Body of pancreas (tissue), 4 donors: ENCODE measurements at regions not wholly inside any gene's neighbourhood (a gene's known extent, or its start where the extent isn't known, plus 50 kb on each side); places are given as distances from the start of the nearest gene placed in this dataset.

Source experiments
- CTCF ChIP-seq, 7 experiments: fragments of 450-650 bp in 4 of 7; fragments of 200-600 bp in 3 of 7; sonication (generic) in 3 of 7; IDR thresholded peaks; one replicate each; pipeline ENCODE4 v1.5.1; 2016 to 2019; ENCODE audit warnings: antibody characterized with exemption in 7 of 7
- POLR2A ChIP-seq, 3 donors: fragments of 450-650 bp; IDR thresholded peaks; one replicate each; pipeline ENCODE4 v1.6.1; 2016; ENCODE audit warnings: antibody characterized with exemption in 3 of 3, mild to moderate bottlenecking in 2 of 3

GRCh38 chr4:54570822-54571221 lies 86.9 kb upstream of the KIT start:
- TF ChIP-seq CTCF (IDR thresholded peaks at IDR 0.05) (no peak), POLR2A (IDR thresholded peaks at IDR 0.05) (no peak)
